Liver (tissue), 8 donors: ENCODE measurements at regions not wholly inside any gene's neighbourhood (a gene's known extent, or its start where the extent isn't known, plus 50 kb on each side); places are given as distances from the start of the nearest gene placed in this dataset.
A peak's percentile ranks its signal among the peaks of the same experiment; 100 is the strongest.

Source experiments
- DNase-seq: peaks from one replicate; pipeline ENCODE4 v3.0.0-alpha.2; 2017; ENCODE audit warnings: low spot score
- H3K27ac ChIP-seq, 2 donors: one replicate each; pipeline ENCODE4 v1.7.0; 2013; ENCODE audit warnings: inconsistent platforms in 2 of 2, low read length in 2 of 2, control low read depth in 1 of 2, low read depth in 1 of 2, mild to moderate bottlenecking in 1 of 2
- H3K27me3 ChIP-seq, 4 donors: one replicate each; pipeline versions ENCODE4 v1.6.1 to v1.7.0; 2013; ENCODE audit warnings: low read length in 3 of 4, inconsistent platforms in 1 of 4, mild to moderate bottlenecking in 1 of 4, moderate library complexity in 1 of 4; ENCODE audit not compliant: control insufficient read depth in 4 of 4, insufficient read depth in 4 of 4
- H3K36me3 ChIP-seq, 4 donors: one replicate each; pipeline versions ENCODE4 v1.6.1 to v1.7.0; 2013; ENCODE audit warnings: low read length in 3 of 4, mild to moderate bottlenecking in 3 of 4, low read depth in 1 of 4, moderate library complexity in 1 of 4; ENCODE audit not compliant: control insufficient read depth in 4 of 4, insufficient read depth in 3 of 4
- H3K4me1 ChIP-seq, 4 donors: one replicate each; pipeline versions ENCODE4 v1.6.1 to v1.7.0; 2013; ENCODE audit warnings: low read length in 3 of 4, mild to moderate bottlenecking in 3 of 4, moderate library complexity in 1 of 4; ENCODE audit not compliant: control insufficient read depth in 4 of 4, insufficient read depth in 4 of 4
- H3K4me3 ChIP-seq, 3 donors: one replicate each; pipeline versions ENCODE4 v1.6.1 to v1.7.0; 2013; ENCODE audit warnings: low read length in 3 of 3, control low read depth in 1 of 3, low read depth in 1 of 3, mild to moderate bottlenecking in 1 of 3
- H3K9ac ChIP-seq, 2 donors: one replicate each; pipeline ENCODE4 v1.7.0; 2013; ENCODE audit warnings: low read length in 2 of 2, mild to moderate bottlenecking in 2 of 2, moderate library complexity in 2 of 2, control low read depth in 1 of 2, low read depth in 1 of 2
- H3K9me3 ChIP-seq, 4 donors: one replicate each; pipeline versions ENCODE4 v1.6.1 to v1.7.0; 2013; ENCODE audit warnings: low read length in 3 of 4; ENCODE audit not compliant: control insufficient read depth in 4 of 4
- EGR1 ChIP-seq, 2 donors: IDR thresholded peaks; 2 replicates each; pipeline ENCODE4 v1.6.1; 2016 to 2018; ENCODE audit warnings: antibody characterized with exemption in 2 of 2, low read depth in 2 of 2
- JUND ChIP-seq, 2 donors: IDR thresholded peaks; 2 replicates each; pipeline ENCODE4 v1.6.1; 2016; ENCODE audit warnings: antibody characterized with exemption in 2 of 2
- NR2F2 ChIP-seq: IDR thresholded peaks from 2 replicates; pipeline ENCODE4 v1.6.1; 2016; ENCODE audit warnings: antibody characterized with exemption
- RAD21 ChIP-seq, 2 donors: IDR thresholded peaks; 2 replicates each; pipeline ENCODE4 v1.6.1; 2016; ENCODE audit warnings: antibody characterized with exemption in 2 of 2, mild to moderate bottlenecking in 2 of 2
- RXRA ChIP-seq, 2 donors: IDR thresholded peaks; 2 replicates each; pipeline ENCODE4 v1.6.1; 2017 to 2018; ENCODE audit warnings: antibody characterized with exemption in 2 of 2, mild to moderate bottlenecking in 1 of 2
- SP1 ChIP-seq: IDR thresholded peaks from 2 replicates; pipeline ENCODE4 v1.6.1; 2018; ENCODE audit warnings: antibody characterized with exemption, mild to moderate bottlenecking
- TAF1 ChIP-seq: conservative IDR thresholded peaks from 2 replicates; pipeline ENCODE4 v1.6.1; 2016; ENCODE audit warnings: antibody characterized with exemption, mild to moderate bottlenecking
- YY1 ChIP-seq: IDR thresholded peaks from 2 replicates; pipeline ENCODE4 v1.6.1; 2016; ENCODE audit warnings: antibody characterized with exemption, mild to moderate bottlenecking
- WGBS: extraction: QIAGEN DNeasy Blood & Tissue Kit; methylation state at CpG from one replicate; pipeline ENCODE4 v1.1.7; 2013; 5-methylcytosine and 5-hydroxymethylcytosine counted together
- TF ChIP-seq, protein P1 (sequence below): IDR thresholded peaks from 2 replicates; pipeline ENCODE4 v1.6.1; 2016; ENCODE audit warnings: antibody characterized with exemption
- TF ChIP-seq, protein P2 (sequence below): fragments of 150-350 bp; IDR thresholded peaks from 2 replicates; pipeline ENCODE4 v1.5.1; 2017; ENCODE audit warnings: improper control_type of control experiment, low read depth, low read length; ENCODE audit not compliant: missing input control
- donor health status: healthy.
- donor health status: healthy.
- donor health status: healthy.
- donor health status: healthy.
- donor health status: healthy.

DNA sequence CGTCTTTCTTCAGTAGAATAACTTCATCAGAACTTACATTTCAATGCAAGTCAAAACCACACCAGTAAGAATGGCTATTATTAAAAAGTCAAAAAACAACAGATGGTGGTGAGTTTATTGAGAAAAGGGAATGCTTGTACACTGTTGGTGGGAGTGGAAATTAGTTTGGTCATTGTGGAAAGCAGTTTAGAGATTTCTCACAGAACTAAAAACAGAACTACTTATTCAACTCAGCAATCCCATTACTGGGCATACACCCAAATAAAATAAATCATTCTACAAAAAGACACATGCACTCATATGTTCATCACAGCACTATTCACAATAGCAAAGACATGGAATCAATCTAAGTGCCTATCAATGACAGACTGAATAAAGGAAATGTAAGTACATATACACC, 231.2 kb downstream of the NHLRC3 start:
- Histone ChIP-seq H3K36me3 (no peaks in the 10 kb centered on the region), H3K4me1 (no peaks in the 10 kb centered on the region), H3K9me3 (no peaks in the 10 kb centered on the region), H3K27me3 (no peaks in the 10 kb centered on the region), H3K4me3 (no peak overlapping the region), H3K9ac (no peak overlapping the region), H3K27ac (no peak overlapping the region)
- no peak for TF ChIP-seq YY1
- 78% methylated on average over 1 of the region's 1 CpG for WGBS
- no peak for DNase-seq

DNA sequence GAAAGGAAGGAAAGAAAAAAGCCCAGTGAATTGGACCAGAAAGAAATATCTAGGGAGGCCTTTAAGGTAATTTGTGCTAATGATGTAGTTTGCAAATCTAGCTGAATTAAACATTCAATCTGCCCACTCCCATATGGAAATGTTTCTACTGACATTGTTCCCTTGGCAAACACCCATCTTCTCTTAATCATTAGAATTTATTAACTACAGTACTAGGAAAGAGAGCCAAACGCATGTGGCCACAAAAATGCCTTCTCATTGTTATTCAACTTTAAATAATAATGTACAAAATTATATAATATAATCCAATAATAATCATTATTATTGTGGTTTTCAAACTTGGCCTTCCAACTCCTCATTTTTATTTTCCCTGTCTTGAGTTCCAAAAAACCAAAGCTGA, 234.7 kb downstream of the NHLRC3 start:
- Histone ChIP-seq H3K4me3 (no peak overlapping the region), H3K27ac (no peak overlapping the region), H3K36me3 (no peaks in the 10 kb centered on the region), H3K9ac (no peak overlapping the region), H3K4me1 (peaks cover 0 to 2% (median 0%) of the 10 kb centered on the region in 4 donors), H3K27me3 (no peaks in the 10 kb centered on the region), H3K9me3 (no peaks in the 10 kb centered on the region)
- TF ChIP-seq JUND (IDR thresholded peaks at IDR 0.05) = no peak
- TF ChIP-seq NR2F2 = no peak
- no peak for TF ChIP-seq EGR1 (IDR thresholded peaks at IDR 0.05; ENCODE audit: low read depth in 2 of 2)
- TF ChIP-seq, protein P1, sequence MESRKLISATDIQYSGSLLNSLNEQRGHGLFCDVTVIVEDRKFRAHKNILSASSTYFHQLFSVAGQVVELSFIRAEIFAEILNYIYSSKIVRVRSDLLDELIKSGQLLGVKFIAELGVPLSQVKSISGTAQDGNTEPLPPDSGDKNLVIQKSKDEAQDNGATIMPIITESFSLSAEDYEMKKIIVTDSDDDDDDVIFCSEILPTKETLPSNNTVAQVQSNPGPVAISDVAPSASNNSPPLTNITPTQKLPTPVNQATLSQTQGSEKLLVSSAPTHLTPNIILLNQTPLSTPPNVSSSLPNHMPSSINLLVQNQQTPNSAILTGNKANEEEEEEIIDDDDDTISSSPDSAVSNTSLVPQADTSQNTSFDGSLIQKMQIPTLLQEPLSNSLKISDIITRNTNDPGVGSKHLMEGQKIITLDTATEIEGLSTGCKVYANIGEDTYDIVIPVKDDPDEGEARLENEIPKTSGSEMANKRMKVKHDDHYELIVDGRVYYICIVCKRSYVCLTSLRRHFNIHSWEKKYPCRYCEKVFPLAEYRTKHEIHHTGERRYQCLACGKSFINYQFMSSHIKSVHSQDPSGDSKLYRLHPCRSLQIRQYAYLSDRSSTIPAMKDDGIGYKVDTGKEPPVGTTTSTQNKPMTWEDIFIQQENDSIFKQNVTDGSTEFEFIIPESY = no peak
- DNase-seq = no peak
- WGBS = 72% methylated on average over 1 of the region's 1 CpG

DNA sequence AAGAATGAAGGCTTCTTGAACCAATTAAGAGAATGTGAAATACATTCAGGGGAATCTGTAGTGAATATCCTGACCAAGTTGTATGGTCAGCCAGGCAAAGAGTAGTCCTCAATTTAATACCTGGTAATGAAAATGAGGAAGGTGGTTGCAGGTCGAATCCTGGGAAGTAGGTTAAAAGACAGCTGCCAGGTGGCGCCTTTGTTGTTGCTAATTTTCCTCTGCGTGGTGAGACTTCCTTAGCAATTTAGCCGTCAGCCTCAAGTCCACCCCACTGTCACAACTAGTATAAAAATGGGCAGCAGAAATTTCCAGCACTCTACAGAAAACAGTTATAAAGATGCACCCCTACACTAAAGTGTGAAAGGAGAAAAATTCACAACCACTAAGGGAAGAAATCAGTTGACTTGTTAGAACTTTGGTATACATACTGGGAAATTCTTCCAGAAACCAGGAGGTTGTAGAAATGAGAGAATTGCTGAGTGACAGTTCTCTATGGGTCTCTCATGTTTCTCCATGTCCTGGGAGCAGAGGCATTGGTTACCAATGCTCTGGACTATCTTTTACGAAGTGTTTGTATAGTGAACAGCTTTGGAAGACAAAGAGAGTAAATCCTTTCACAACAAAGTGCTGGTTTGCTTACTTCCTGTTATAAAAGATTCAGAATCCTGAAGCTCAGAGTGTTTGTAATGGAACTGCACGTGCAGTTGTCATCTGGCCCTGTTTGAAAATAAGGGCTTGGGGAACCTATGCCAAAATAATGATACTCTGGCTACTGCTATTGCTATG, 235.9 kb downstream of the NHLRC3 start:
- Histone ChIP-seq H3K4me3 (no peak overlapping the region), H3K9ac (no peak overlapping the region), H3K9me3 (no peaks in the 10 kb centered on the region), H3K36me3 (no peaks in the 10 kb centered on the region), H3K4me1 (peaks cover 0 to 2% (median 0%) of the 10 kb centered on the region in 4 donors), H3K27me3 (no peaks in the 10 kb centered on the region), H3K27ac (no peak overlapping the region)
- TF ChIP-seq, protein P2, sequence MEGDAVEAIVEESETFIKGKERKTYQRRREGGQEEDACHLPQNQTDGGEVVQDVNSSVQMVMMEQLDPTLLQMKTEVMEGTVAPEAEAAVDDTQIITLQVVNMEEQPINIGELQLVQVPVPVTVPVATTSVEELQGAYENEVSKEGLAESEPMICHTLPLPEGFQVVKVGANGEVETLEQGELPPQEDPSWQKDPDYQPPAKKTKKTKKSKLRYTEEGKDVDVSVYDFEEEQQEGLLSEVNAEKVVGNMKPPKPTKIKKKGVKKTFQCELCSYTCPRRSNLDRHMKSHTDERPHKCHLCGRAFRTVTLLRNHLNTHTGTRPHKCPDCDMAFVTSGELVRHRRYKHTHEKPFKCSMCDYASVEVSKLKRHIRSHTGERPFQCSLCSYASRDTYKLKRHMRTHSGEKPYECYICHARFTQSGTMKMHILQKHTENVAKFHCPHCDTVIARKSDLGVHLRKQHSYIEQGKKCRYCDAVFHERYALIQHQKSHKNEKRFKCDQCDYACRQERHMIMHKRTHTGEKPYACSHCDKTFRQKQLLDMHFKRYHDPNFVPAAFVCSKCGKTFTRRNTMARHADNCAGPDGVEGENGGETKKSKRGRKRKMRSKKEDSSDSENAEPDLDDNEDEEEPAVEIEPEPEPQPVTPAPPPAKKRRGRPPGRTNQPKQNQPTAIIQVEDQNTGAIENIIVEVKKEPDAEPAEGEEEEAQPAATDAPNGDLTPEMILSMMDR = peak; percentile 9
- peak; percentile 58 to 69 for TF ChIP-seq RAD21 (IDR thresholded peaks at IDR 0.05)
- no peak for TF ChIP-seq TAF1
- no peak for TF ChIP-seq RXRA (IDR thresholded peaks at IDR 0.05)
- no peak for TF ChIP-seq SP1
- no peak for TF ChIP-seq JUND (IDR thresholded peaks at IDR 0.05)
- WGBS = 30% methylated on average over 6 of the region's 6 CpGs
- DNase-seq = no peak
